ENCODE measurements at regions not wholly inside any gene's neighbourhood (a gene's known extent, or its start where the extent isn't known, plus 50 kb on each side); places are given as distances from the start of the nearest gene placed in this dataset.
A peak's percentile ranks its signal among the peaks of the same experiment; 100 is the strongest.

GRCh38 chr16:85392756-85393673 lies 220.1 kb upstream of the GSE1 start:
- no peak for TF ChIP-seq CTCF (IDR thresholded peaks at IDR 0.05; ENCODE audit: low read depth, low read length, missing control alignments)
- in situ Hi-C loops (cut with HindIII; ENCODE audit: low sequenced_read_pairs): no loop called here
- H3K4me3 ChIP-seq (ENCODE audit: low read depth, low read length): no peak overlapping the region
- no peak for DNase-seq (ENCODE audit: low read depth)

- TF ChIP-seq CTCF (IDR thresholded peaks at IDR 0.05; ENCODE audit: low read depth, low read length, missing control alignments): peak; percentile 90
- no peak overlapping the region for H3K4me3 ChIP-seq (ENCODE audit: low read depth, low read length)
- in situ Hi-C loops (cut with HindIII; ENCODE audit: low sequenced_read_pairs): no loop called here
- DNase-seq (ENCODE audit: low read depth): no peak
Observed at GRCh38 chr16:85393674-85394451, 219.3 kb upstream of the GSE1 start.

- DNase-seq (ENCODE audit: low read depth): no peak
- no peak overlapping the region for H3K4me3 ChIP-seq (ENCODE audit: low read depth, low read length)
- in situ Hi-C loops (cut with HindIII; ENCODE audit: low sequenced_read_pairs): no loop called here
- no peak for TF ChIP-seq CTCF (IDR thresholded peaks at IDR 0.05; ENCODE audit: low read depth, low read length, missing control alignments)
Observed at GRCh38 chr16:85394456-85395206, 218.5 kb upstream of the GSE1 start.

GRCh38 chr16:85395207-85395912 lies 217.8 kb upstream of the GSE1 start:
- DNase-seq (ENCODE audit: low read depth): peak; percentile 63
- in situ Hi-C loops (cut with HindIII; ENCODE audit: low sequenced_read_pairs): no loop called here
- no peak overlapping the region for H3K4me3 ChIP-seq (ENCODE audit: low read depth, low read length)

GRCh38 chr16:85395913-85396878 lies 216.9 kb upstream of the GSE1 start:
- no peak overlapping the region for H3K4me3 ChIP-seq (ENCODE audit: low read depth, low read length)
- no peak for TF ChIP-seq CTCF (IDR thresholded peaks at IDR 0.05; ENCODE audit: low read depth, low read length, missing control alignments)
- no peak for DNase-seq (ENCODE audit: low read depth)
- in situ Hi-C loops (cut with HindIII; ENCODE audit: low sequenced_read_pairs): no loop called here

More at GRCh38 chr16:85395207-85395912, 217.8 kb upstream of the GSE1 start:
- TF ChIP-seq CTCF (IDR thresholded peaks at IDR 0.05; ENCODE audit: low read depth, low read length, missing control alignments): no peak
